ENCODE measurements at regions not wholly inside any gene's neighbourhood (a gene's known extent, or its start where the extent isn't known, plus 50 kb on each side); places are given as distances from the start of the nearest gene placed in this dataset.
"Not testable (repeated sequence)": the region's sequence is repeated elsewhere in the genome, so short reads cannot be mapped to it uniquely, and the experiment has no call there.

DNA sequence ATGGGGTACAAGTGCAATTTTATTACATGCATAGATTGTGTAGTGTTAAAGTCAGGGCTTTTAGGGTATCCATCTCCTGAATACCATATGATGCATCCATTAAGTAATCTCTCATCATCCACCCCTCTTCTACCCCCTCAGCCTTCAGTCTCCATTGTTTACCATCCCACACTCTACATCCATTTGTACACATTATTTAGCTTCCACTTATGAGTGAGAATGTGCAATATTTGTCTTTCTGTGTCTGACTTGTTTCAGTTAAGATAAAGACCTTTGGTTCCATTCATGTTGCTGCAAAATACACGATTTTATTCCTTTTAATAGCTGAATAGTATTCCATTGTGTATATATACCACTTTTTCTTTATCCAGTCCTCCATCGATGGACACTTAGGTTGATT is 222.5 kb upstream of the USP24 start:
- DNase-seq (ENCODE audit: low read depth in 1 of 2, low spot score in 1 of 2): no peak
- TF ChIP-seq, protein P1, sequence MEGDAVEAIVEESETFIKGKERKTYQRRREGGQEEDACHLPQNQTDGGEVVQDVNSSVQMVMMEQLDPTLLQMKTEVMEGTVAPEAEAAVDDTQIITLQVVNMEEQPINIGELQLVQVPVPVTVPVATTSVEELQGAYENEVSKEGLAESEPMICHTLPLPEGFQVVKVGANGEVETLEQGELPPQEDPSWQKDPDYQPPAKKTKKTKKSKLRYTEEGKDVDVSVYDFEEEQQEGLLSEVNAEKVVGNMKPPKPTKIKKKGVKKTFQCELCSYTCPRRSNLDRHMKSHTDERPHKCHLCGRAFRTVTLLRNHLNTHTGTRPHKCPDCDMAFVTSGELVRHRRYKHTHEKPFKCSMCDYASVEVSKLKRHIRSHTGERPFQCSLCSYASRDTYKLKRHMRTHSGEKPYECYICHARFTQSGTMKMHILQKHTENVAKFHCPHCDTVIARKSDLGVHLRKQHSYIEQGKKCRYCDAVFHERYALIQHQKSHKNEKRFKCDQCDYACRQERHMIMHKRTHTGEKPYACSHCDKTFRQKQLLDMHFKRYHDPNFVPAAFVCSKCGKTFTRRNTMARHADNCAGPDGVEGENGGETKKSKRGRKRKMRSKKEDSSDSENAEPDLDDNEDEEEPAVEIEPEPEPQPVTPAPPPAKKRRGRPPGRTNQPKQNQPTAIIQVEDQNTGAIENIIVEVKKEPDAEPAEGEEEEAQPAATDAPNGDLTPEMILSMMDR (IDR thresholded peaks at IDR 0.05; ENCODE audit: insufficient read depth, low read length): no peak
- TF ChIP-seq POLR2AphosphoS5 (IDR thresholded peaks at IDR 0.05; ENCODE audit: low read depth) (no peak), GABPA (IDR thresholded peaks at IDR 0.05; ENCODE audit: low read depth) (no peak), SPI1 (IDR thresholded peaks at IDR 0.05; ENCODE audit: borderline replicate concordance, low read depth) (no peak)
- TF ChIP-seq, protein P2, sequence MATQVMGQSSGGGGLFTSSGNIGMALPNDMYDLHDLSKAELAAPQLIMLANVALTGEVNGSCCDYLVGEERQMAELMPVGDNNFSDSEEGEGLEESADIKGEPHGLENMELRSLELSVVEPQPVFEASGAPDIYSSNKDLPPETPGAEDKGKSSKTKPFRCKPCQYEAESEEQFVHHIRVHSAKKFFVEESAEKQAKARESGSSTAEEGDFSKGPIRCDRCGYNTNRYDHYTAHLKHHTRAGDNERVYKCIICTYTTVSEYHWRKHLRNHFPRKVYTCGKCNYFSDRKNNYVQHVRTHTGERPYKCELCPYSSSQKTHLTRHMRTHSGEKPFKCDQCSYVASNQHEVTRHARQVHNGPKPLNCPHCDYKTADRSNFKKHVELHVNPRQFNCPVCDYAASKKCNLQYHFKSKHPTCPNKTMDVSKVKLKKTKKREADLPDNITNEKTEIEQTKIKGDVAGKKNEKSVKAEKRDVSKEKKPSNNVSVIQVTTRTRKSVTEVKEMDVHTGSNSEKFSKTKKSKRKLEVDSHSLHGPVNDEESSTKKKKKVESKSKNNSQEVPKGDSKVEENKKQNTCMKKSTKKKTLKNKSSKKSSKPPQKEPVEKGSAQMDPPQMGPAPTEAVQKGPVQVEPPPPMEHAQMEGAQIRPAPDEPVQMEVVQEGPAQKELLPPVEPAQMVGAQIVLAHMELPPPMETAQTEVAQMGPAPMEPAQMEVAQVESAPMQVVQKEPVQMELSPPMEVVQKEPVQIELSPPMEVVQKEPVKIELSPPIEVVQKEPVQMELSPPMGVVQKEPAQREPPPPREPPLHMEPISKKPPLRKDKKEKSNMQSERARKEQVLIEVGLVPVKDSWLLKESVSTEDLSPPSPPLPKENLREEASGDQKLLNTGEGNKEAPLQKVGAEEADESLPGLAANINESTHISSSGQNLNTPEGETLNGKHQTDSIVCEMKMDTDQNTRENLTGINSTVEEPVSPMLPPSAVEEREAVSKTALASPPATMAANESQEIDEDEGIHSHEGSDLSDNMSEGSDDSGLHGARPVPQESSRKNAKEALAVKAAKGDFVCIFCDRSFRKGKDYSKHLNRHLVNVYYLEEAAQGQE (IDR thresholded peaks at IDR 0.05; ENCODE audit: insufficient replicate concordance, low read depth): no peak
- H3K27ac ChIP-seq (replicated peaks): no peak overlapping the region
- no peak overlapping the region for H3K4me3 ChIP-seq (replicated peaks; ENCODE audit: insufficient read depth, low read length)
- H3K27me3 ChIP-seq (ENCODE audit: insufficient read depth, poor library complexity, severe bottlenecking): no peaks in the 10 kb centered on the region

DNA sequence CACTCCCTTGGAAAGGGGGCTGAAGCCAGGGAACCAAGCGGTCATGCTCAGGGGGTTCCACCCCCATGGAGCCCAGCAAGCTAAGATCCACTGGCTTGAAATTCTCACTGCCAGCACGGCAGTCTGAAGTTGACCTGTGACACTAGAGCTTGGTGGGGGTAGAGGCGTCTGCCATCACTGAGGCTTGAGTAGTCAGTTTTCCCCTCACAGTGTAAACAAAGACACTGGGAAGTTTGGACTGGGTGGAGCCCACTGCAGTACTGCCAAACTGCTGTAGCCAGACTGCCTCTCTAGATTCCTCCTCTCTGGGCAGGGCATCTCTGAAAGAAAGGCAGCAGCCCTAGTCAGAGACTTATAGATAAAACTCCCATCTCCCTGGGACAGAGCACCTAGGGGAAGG is 215.6 kb upstream of the USP24 start:
- H3K27me3 ChIP-seq (ENCODE audit: insufficient read depth, poor library complexity, severe bottlenecking); H3K27ac ChIP-seq (replicated peaks); H3K4me3 ChIP-seq (replicated peaks; ENCODE audit: insufficient read depth, low read length); DNase-seq (ENCODE audit: low read depth in 1 of 2, low spot score in 1 of 2): not testable (repeated sequence)

DNA sequence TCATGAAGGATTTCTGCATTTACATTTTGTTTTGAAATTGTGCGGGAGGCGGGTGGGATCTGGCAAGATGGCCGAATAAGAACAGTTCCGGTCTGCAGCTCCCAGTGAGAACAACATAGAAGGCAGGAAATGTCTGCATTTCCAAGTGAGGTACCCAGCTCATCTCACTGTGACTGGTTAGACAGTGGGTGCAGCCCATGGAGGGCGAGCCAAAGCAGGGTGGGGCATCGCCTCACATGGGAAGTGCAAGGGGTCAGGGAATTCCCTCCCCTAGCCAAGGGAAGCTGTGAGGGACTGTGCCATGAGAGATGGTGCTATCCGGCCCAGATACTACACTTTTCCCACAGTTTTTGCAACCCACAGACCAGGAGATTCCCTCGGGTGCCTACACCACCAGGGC is 215.0 kb upstream of the USP24 start:
- not testable (repeated sequence) for H3K4me3 ChIP-seq (replicated peaks; ENCODE audit: insufficient read depth, low read length); H3K27me3 ChIP-seq (ENCODE audit: insufficient read depth, poor library complexity, severe bottlenecking); DNase-seq (ENCODE audit: low read depth in 1 of 2, low spot score in 1 of 2); H3K27ac ChIP-seq (replicated peaks)

DNA sequence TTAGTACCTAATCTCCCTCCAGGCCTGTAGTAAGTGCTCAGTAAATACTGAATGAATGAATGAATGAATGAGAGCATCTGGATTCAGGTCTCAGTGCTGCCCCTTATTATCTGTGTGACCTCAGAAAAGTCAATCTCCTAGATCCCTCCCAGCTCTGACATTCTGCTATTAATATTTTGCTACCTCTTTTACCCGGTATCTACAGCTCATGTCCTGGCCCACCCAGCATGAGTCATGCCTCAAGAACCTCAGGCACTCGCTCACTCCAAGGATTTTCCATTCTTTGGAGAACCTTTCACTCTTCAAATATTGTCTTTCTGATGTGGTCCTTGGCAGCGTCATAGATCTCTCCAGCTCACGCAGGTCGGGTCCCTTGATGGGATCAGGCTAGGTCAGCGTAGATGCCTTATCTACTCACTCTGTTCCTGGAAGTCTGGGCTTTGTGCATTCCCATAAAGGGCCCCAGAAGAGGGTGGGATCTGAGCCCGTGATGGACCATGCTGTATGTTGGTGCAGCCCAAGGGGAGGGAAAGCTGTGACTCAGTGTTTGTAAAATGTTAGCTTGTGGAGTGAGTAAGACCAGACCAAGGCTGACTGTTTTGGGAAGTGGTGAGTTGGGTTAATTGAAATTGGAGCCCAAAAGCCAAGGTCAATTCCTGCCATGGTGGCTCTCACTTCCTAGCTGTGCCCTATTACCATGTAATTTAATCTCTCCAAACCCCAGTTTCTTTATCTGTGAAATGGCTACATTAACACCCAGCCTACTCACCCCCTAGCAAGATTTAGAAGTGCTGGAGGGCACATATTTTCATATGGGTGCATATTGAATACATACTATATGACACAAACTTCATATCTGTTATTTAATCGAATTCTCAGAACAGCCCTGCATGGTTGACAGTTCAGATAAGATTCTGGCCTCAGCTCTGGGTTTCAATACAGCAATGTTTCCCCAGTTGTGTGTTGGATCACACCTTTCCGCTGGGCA is 214.1 kb upstream of the USP24 start:
- TF ChIP-seq SPI1 (IDR thresholded peaks at IDR 0.05; ENCODE audit: borderline replicate concordance, low read depth) (no peak), POLR2AphosphoS5 (IDR thresholded peaks at IDR 0.05; ENCODE audit: low read depth) (no peak), GABPA (IDR thresholded peaks at IDR 0.05; ENCODE audit: low read depth) (no peak)
- TF ChIP-seq, protein P1 (IDR thresholded peaks at IDR 0.05; ENCODE audit: insufficient read depth, low read length): no peak
- TF ChIP-seq, protein P2 (IDR thresholded peaks at IDR 0.05; ENCODE audit: insufficient replicate concordance, low read depth): no peak
- Histone ChIP-seq H3K27ac (replicated peaks) (no peak overlapping the region), H3K27me3 (ENCODE audit: insufficient read depth, poor library complexity, severe bottlenecking) (no peaks in the 10 kb centered on the region), H3K4me3 (replicated peaks; ENCODE audit: insufficient read depth, low read length) (no peak overlapping the region)
- no peak for DNase-seq (ENCODE audit: low read depth in 1 of 2, low spot score in 1 of 2)

DNA sequence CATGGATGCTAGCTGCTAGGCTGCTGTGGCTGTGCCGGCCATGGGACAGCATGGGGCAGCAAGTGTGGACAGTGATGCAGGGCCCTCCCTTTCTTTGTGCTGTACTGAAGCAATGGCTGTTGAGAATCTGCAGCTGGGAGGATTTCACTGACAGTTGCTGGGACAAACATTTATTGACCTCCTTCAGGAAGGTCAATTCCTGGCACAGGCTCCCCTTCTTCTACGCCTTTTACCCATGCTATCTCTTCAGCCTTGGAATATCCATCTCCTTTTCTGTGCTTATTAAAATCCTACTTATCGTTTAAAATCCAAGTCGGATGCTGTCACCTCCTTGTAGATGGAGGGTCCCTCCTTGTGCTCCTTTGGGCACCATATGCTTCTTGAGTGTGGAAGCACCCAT is 213.1 kb upstream of the USP24 start:
- DNase-seq (ENCODE audit: low read depth in 1 of 2, low spot score in 1 of 2): no peak
- Histone ChIP-seq H3K27me3 (ENCODE audit: insufficient read depth, poor library complexity, severe bottlenecking) (no peaks in the 10 kb centered on the region), H3K27ac (replicated peaks) (no peak overlapping the region), H3K4me3 (replicated peaks; ENCODE audit: insufficient read depth, low read length) (no peak overlapping the region)
- TF ChIP-seq SPI1 (IDR thresholded peaks at IDR 0.05; ENCODE audit: borderline replicate concordance, low read depth) (no peak), POLR2AphosphoS5 (IDR thresholded peaks at IDR 0.05; ENCODE audit: low read depth) (no peak), GABPA (IDR thresholded peaks at IDR 0.05; ENCODE audit: low read depth) (no peak)
- TF ChIP-seq, protein P2 (IDR thresholded peaks at IDR 0.05; ENCODE audit: insufficient replicate concordance, low read depth): no peak
- TF ChIP-seq, protein P1 (IDR thresholded peaks at IDR 0.05; ENCODE audit: insufficient read depth, low read length): no peak
